Left renal pelvis (tissue), 4 donors: ENCODE measurements at regions not wholly inside any gene's neighbourhood (a gene's known extent, or its start where the extent isn't known, plus 50 kb on each side); places are given as distances from the start of the nearest gene placed in this dataset.

Experiments used
- DNase-seq, 4 donors: peaks; one replicate each; pipeline ENCODE4 v3.0.0-alpha.2; 2013; ENCODE audit warnings: low read depth in 4 of 4, low spot score in 3 of 4

- DNase-seq: no peak
Measured at GRCh38 chr14:98348505-98348904, 923.5 kb downstream of the BCL11B start.

GRCh38 chr14:98350213-98350612 lies 921.8 kb downstream of the BCL11B start:
- DNase-seq: no peak

DNA sequence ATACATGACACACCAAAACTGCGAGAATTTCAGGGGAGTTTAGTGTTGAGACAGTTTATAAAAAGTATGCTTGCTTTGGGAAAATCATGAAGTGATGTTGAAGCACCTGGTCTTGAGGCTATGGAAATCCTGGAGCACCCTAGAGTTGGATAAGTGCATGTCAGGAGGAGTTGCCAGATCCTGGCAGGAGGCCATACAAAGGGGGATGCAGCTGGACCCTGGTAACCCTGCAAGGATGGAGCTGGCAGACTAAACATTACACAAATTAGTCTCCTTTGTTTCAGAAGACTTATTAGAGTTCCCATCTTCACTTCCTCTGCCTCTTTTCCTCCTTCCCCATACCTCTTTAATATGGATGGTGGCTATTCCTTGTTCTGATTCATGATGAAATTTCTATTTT lies 907.0 kb downstream of the BCL11B start:
- DNase-seq: no peak

DNA sequence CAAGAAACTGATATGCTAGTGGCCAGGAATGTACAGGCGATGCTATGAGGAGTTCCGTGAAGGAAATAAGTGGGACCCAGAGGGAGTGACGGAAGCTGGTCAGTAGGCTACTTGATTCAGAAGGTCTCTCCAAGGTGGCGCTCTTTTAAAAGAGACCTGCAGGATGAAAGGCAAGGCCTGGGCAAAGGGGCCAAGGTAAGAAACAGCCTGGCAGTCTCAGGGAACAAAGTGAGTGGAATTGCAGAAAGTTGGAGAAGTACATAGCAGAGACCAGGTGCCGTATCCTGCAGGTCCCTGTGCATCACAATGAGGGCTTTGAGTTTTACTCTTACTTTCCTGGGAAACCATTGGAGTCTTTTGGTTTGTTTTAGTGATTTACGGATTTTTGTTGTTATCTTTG lies 905.6 kb downstream of the BCL11B start:
- no peak for DNase-seq

GRCh38 chr14:98368221-98368620 lies 903.8 kb downstream of the BCL11B start:
- no peak for DNase-seq

GRCh38 chr14:98368916-98369315 lies 903.1 kb downstream of the BCL11B start:
- DNase-seq: no peak

GRCh38 chr14:98369344-98369743 lies 902.7 kb downstream of the BCL11B start:
- DNase-seq: no peak

DNA sequence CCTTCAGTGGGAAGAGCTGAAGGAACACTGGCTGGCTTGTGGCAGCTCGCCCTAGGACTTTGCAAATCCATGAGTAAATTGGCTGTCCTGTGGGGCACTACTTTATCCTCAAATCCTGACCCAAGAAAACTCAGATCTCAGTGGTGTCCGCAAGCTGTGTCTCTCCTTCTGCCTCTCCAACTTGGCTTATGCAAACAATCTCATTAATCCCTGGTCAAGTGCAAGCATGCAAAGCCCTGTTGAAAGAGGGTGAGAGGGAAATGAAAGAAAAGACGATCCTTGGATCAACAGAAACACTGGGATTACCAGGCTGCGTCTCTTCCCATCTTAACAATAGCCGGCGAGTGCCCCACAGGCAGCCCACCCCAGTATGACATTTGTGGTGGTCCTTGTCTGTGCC lies 901.6 kb downstream of the BCL11B start:
- no peak for DNase-seq

DNA sequence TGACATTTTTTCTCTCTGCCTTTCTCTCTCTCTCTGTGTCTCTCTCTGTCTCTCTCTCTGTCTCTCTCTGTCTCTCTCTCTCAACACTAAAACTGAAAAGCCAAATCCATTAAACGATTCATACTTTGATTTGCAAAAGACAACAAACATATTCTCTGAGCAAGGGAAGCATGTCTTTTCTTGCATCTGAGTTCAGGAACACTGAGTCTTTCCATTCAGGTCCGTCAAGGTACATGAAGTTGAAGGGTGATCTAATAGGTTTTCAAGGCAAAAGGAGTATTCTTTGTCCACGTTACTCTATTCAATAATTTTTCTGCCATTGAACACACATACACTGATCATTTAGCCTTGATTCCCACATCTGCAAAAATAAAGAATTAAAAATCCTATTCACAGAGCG lies 900.9 kb downstream of the BCL11B start:
- DNase-seq: no peak

DNA sequence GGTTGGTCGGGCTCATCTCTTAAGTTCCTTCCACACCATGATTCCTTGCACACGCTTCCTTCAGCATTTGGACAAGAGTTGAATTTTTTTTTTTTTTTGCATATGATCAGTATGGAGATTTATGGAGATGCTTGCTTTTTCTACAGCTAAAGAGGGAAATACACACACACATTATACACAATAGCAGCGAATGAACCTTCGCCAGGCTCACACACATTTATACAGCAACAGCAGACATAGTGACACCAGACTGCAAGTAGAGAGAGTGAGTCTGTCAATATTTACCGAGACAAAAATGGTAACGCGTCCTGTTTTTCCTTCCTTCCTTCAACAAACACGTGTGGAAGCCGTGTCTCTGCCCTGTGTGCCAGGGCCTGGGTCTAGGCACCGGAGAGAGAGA lies 897.9 kb downstream of the BCL11B start:
- no peak for DNase-seq

DNA sequence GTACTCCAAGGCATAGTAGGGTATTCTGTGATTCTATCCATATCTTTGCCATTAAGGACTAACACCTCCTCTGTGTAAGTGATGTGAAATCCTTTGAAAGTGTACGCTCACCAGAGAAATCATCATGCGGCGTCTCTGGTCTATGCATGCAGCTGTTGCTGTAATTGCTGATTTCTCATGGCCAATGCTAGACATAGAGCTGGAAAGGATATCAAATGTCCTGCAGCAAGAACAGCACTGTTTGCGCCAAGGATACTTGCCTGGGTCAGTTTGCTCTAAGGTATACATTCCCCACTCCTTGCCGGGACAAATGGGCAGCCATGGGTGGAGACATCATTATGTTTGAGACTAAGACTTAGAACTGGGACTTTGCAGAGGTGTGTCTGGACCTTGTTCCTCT lies 896.4 kb downstream of the BCL11B start:
- no peak for DNase-seq

DNA sequence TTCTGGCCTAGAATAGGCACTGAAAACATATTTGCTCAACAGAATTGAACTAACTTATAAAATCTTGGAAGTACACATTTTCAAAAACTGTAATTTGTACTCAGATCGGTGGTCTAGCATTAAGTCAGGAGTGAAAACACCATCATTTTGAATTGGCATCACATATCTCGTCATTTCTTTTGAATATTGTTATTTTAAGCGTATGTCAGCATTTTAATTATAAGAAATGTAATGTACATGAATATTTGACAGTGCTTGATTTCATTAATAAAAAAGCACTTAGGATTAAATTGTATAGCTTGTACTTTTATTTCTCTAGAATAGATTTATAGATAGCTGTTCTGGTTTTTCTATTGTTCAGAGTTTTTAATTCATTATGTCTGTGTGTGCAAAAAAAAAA lies 892.2 kb downstream of the BCL11B start:
- no peak for DNase-seq

GRCh38 chr14:98382662-98383061 lies 889.3 kb downstream of the BCL11B start:
- DNase-seq: no peak

- DNase-seq: no peak
Measured at GRCh38 chr14:98385851-98386250, 886.1 kb downstream of the BCL11B start.

GRCh38 chr14:98391061-98391460 lies 880.9 kb downstream of the BCL11B start:
- DNase-seq: no peak

DNA sequence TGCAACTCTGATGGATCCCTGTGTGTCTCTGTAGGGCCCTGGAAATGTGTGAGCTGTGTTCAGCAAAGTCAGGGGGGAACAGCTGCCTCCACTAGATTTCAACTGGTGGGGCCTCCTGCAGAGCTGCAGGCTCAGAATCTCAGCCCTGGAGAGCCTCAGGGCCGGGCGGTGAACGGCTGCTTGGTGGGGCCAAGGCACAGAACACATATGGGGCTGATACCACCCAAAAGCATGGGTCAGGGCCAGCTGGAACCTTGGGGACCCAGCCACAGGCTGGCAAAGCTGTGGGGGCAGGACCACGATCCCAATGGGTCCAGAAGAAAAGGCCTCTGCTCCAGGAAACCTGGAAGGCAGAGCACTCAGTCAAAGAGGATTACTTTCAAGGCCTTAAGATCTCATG lies 878.5 kb downstream of the BCL11B start:
- DNase-seq: no peak

- DNase-seq: no peak
Measured at GRCh38 chr14:98404811-98405210, 867.2 kb downstream of the BCL11B start.

- DNase-seq: no peak
Measured at GRCh38 chr14:98408024-98408555, 863.9 kb downstream of the BCL11B start.

GRCh38 chr14:98408713-98409112 lies 863.3 kb downstream of the BCL11B start:
- no peak for DNase-seq

GRCh38 chr14:98411154-98411553 lies 860.8 kb downstream of the BCL11B start:
- DNase-seq: no peak

DNA sequence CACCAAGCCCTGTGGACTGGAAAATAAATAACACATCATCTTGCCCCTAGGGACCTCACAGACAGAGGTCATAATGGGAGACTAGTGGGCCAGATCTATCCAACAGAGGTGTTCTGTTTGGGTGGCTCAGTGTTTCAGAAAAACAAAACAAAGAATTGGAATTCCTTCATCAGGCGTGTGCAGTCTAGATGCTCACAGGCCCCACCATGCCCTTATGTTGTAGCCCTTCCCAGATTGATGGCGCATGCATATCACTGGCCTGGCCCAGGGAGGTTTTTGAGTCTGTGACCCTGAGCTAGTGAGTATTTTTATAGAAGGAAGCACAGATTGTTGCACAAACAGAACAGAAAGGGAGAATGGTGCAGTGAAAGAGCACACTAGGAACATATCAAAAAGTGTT lies 859.6 kb downstream of the BCL11B start:
- DNase-seq: no peak

- no peak for DNase-seq
Measured at GRCh38 chr14:98415766-98416165, 856.2 kb downstream of the BCL11B start.

GRCh38 chr14:98417001-98417400 lies 855.0 kb downstream of the BCL11B start:
- DNase-seq: no peak
